ENCODE measurements at regions not wholly inside any gene's neighbourhood (a gene's known extent, or its start where the extent isn't known, plus 50 kb on each side); places are given as distances from the start of the nearest gene placed in this dataset.

DNA sequence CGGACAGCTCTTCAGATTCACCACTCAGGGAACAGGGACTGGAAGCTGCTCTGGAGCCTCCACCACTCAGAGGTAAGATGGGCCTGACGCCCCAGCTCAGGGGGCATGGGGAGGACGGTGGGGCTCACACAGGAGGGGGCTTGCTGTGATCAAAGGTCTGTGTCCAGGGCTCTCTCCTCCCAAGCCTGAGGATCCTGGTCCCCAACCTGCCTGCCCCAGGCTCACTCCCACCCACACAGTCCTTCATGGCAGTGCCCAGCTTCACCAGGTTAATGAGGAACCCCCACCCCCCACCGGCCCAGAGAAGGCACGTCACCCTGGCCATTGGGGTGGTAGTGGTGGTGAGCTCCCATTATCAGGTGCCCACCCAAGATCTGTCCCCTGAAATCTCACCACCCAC lies 926.7 kb upstream of the ZNF722 start:
- TF ChIP-seq, protein P1, sequence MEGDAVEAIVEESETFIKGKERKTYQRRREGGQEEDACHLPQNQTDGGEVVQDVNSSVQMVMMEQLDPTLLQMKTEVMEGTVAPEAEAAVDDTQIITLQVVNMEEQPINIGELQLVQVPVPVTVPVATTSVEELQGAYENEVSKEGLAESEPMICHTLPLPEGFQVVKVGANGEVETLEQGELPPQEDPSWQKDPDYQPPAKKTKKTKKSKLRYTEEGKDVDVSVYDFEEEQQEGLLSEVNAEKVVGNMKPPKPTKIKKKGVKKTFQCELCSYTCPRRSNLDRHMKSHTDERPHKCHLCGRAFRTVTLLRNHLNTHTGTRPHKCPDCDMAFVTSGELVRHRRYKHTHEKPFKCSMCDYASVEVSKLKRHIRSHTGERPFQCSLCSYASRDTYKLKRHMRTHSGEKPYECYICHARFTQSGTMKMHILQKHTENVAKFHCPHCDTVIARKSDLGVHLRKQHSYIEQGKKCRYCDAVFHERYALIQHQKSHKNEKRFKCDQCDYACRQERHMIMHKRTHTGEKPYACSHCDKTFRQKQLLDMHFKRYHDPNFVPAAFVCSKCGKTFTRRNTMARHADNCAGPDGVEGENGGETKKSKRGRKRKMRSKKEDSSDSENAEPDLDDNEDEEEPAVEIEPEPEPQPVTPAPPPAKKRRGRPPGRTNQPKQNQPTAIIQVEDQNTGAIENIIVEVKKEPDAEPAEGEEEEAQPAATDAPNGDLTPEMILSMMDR (conservative IDR thresholded peaks at IDR 0.05; ENCODE audit: low read depth in 2 of 2): no peak
- no peak for TF ChIP-seq POLR2AphosphoS5 (IDR thresholded peaks at IDR 0.05; ENCODE audit: low read depth)
